ENCODE measurements at regions not wholly inside any gene's neighbourhood (a gene's known extent, or its start where the extent isn't known, plus 50 kb on each side); places are given as distances from the start of the nearest gene placed in this dataset.

- Histone ChIP-seq H3K9me3 (ENCODE audit: control extremely low read depth in 1 of 3, control insufficient read depth in 2 of 3, insufficient read depth in 1 of 3, low read length in 2 of 3) (peaks cover 0 to 1% (median 0%) of the 10 kb centered on the region in 3 donors), H2AFZ (ENCODE audit: insufficient read depth, low read depth, low read length, poor library complexity, severe bottlenecking) (no peak overlapping the region), H4K20me1 (ENCODE audit: control insufficient read depth, insufficient read depth, low read length, poor library complexity, severe bottlenecking) (no peaks in the 10 kb centered on the region), H3K4me3 (ENCODE audit: control extremely low read depth in 1 of 5, extremely low read depth in 1 of 5, insufficient read depth in 1 of 5, low read depth in 2 of 5, low read length in 4 of 5) (no peak overlapping the region), H3K4me1 (ENCODE audit: control insufficient read depth in 2 of 2, insufficient read depth in 2 of 2, low read length in 2 of 2) (no peaks in the 10 kb centered on the region), H3K79me2 (ENCODE audit: control insufficient read depth, insufficient read depth, low read length) (no peaks in the 10 kb centered on the region), H3K27ac (ENCODE audit: low read length in 2 of 2) (no peak overlapping the region), H3K4me2 (replicated peaks; ENCODE audit: low read depth, low read length, poor library complexity, severe bottlenecking) (no peak overlapping the region), H3K36me3 (replicated peaks in 1 of 2; ENCODE audit: control extremely low read depth in 1 of 2, control insufficient read depth in 1 of 2, extremely low read depth in 1 of 2, insufficient read depth in 2 of 2, low read length in 1 of 2) (no peaks in the 10 kb centered on the region), H3K27me3 (replicated peaks in 1 of 4; ENCODE audit: control extremely low read depth in 1 of 4, control insufficient read depth in 3 of 4, insufficient read depth in 4 of 4, low read length in 3 of 4) (no peaks in the 10 kb centered on the region), H3K9ac (ENCODE audit: low read length) (no peak overlapping the region)
- Mint-ChIP-seq H3K27me3 (peaks cover 4% of the 10 kb centered on the region), H3K27ac (no peak overlapping the region), H3K4me1 (peaks cover 4% of the 10 kb centered on the region), H3K4me3 (no peak overlapping the region), H3K9me3 (ENCODE audit: insufficient read depth) (no peaks in the 10 kb centered on the region)
- 100% methylated on average over 1 of the region's 2 CpGs for WGBS (ENCODE audit: insufficient coverage)
- TF ChIP-seq, protein P1, sequence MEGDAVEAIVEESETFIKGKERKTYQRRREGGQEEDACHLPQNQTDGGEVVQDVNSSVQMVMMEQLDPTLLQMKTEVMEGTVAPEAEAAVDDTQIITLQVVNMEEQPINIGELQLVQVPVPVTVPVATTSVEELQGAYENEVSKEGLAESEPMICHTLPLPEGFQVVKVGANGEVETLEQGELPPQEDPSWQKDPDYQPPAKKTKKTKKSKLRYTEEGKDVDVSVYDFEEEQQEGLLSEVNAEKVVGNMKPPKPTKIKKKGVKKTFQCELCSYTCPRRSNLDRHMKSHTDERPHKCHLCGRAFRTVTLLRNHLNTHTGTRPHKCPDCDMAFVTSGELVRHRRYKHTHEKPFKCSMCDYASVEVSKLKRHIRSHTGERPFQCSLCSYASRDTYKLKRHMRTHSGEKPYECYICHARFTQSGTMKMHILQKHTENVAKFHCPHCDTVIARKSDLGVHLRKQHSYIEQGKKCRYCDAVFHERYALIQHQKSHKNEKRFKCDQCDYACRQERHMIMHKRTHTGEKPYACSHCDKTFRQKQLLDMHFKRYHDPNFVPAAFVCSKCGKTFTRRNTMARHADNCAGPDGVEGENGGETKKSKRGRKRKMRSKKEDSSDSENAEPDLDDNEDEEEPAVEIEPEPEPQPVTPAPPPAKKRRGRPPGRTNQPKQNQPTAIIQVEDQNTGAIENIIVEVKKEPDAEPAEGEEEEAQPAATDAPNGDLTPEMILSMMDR (IDR thresholded peaks at IDR 0.05) = no peak
- no peak for TF ChIP-seq EZH2 (IDR thresholded peaks at IDR 0.05; ENCODE audit: borderline replicate concordance, insufficient read depth, low read depth, low read length, poor library complexity, severe bottlenecking)
- CTCF ChIA-PET = no interaction called here
- POLR2A ChIA-PET = interaction anchor here (0.9 kb wide), 1 partner anchor 9 kb away, joined by 3 read pairs; no protein-coding TSS in a partner anchor
- intact Hi-C loops (cut with micrococcal nuclease) = no loop called here
- DNase-seq = no peak
- no peak for ATAC-seq (ENCODE audit: low read depth)
Observed at GRCh38 chr6:135586388-135586787, 88.8 kb upstream of the AHI1 start.

GRCh38 chr6:135586844-135587243 lies 89.3 kb upstream of the AHI1 start:
- no peaks in the 10 kb centered on the region for H3K9me3 Mint-ChIP-seq (ENCODE audit: insufficient read depth)
- WGBS (ENCODE audit: insufficient coverage) = 40% methylated on average over 1 of the region's 4 CpGs

More at GRCh38 chr6:135586844-135587243, 89.3 kb upstream of the AHI1 start:
- H3K27ac ChIP-seq (ENCODE audit: low read length in 2 of 2) = no peak overlapping the region
- H3K27me3 Mint-ChIP-seq = peaks cover 4% of the 10 kb centered on the region
- H3K79me2 ChIP-seq (ENCODE audit: control insufficient read depth, insufficient read depth, low read length) = no peaks in the 10 kb centered on the region
- no peaks in the 10 kb centered on the region for H4K20me1 ChIP-seq (ENCODE audit: control insufficient read depth, insufficient read depth, low read length, poor library complexity, severe bottlenecking)
- ATAC-seq (ENCODE audit: low read depth) (peak; percentile 24), DNase-seq (no peak)
- H3K9ac ChIP-seq (ENCODE audit: low read length) = no peak overlapping the region
- no peak overlapping the region for H3K4me3 ChIP-seq (ENCODE audit: control extremely low read depth in 1 of 5, extremely low read depth in 1 of 5, insufficient read depth in 1 of 5, low read depth in 2 of 5, low read length in 4 of 5)
- H3K4me3 Mint-ChIP-seq = no peak overlapping the region
- no peak overlapping the region for H3K4me2 ChIP-seq (replicated peaks; ENCODE audit: low read depth, low read length, poor library complexity, severe bottlenecking)
- H3K9me3 ChIP-seq (ENCODE audit: control extremely low read depth in 1 of 3, control insufficient read depth in 2 of 3, insufficient read depth in 1 of 3, low read length in 2 of 3) = peaks cover 0 to 1% (median 0%) of the 10 kb centered on the region in 3 donors
- TF ChIP-seq, protein P1 (IDR thresholded peaks at IDR 0.05) = no peak
- no peak for TF ChIP-seq EZH2 (IDR thresholded peaks at IDR 0.05; ENCODE audit: borderline replicate concordance, insufficient read depth, low read depth, low read length, poor library complexity, severe bottlenecking)
- no peaks in the 10 kb centered on the region for H3K27me3 ChIP-seq (replicated peaks in 1 of 4; ENCODE audit: control extremely low read depth in 1 of 4, control insufficient read depth in 3 of 4, insufficient read depth in 4 of 4, low read length in 3 of 4)
- H3K4me1 Mint-ChIP-seq = peaks cover 4% of the 10 kb centered on the region
- intact Hi-C loops (cut with micrococcal nuclease) = no loop called here
- H3K4me1 ChIP-seq (ENCODE audit: control insufficient read depth in 2 of 2, insufficient read depth in 2 of 2, low read length in 2 of 2) = no peaks in the 10 kb centered on the region
- CTCF ChIA-PET = interaction anchor here (0.9 kb wide), 1 partner anchor 9 kb away, joined by 3 read pairs; no protein-coding TSS in a partner anchor
- no peaks in the 10 kb centered on the region for H3K36me3 ChIP-seq (replicated peaks in 1 of 2; ENCODE audit: control extremely low read depth in 1 of 2, control insufficient read depth in 1 of 2, extremely low read depth in 1 of 2, insufficient read depth in 2 of 2, low read length in 1 of 2)
- peak overlapping the region; percentile 17 for H3K27ac Mint-ChIP-seq
- no peak overlapping the region for H2AFZ ChIP-seq (ENCODE audit: insufficient read depth, low read depth, low read length, poor library complexity, severe bottlenecking)
- POLR2A ChIA-PET = interaction anchor here (0.9 kb wide), 1 partner anchor 10 kb away, joined by 3 read pairs; no protein-coding TSS in a partner anchor

Data from B cell (primary cell).